Gastroesophageal sphincter (tissue), 4 donors: ENCODE measurements at regions not wholly inside any gene's neighbourhood (a gene's known extent, or its start where the extent isn't known, plus 50 kb on each side); places are given as distances from the start of the nearest gene placed in this dataset.

Experiments used
- ATAC-seq: fragments of 150-250 bp; one replicate; pipeline ENCODE4 v1.9.1; 2016; ENCODE audit warnings: mild to moderate bottlenecking, moderate library complexity
- H3K27ac ChIP-seq, 4 donors: fragments of 200-600 bp; sonication (generic) in 3 of 4; 1 replicate in 3 of 4; 2 replicates in 1 of 4; pipeline ENCODE4 v1.5.1; 2016 to 2019
- H3K27me3 ChIP-seq: fragments of 200-600 bp; sonication (generic); one replicate; pipeline ENCODE4 v1.5.1; 2019
- H3K36me3 ChIP-seq, 2 donors: fragments of 200-600 bp; sonication (generic); one replicate each; pipeline ENCODE4 v1.5.1; 2019; ENCODE audit warnings: control low read depth in 1 of 2
- H3K4me1 ChIP-seq, 3 donors: fragments of 200-600 bp; sonication (generic); 1 replicate in 2 of 3; 2 replicates in 1 of 3; pipeline ENCODE4 v1.5.1; 2016 to 2019; ENCODE audit warnings: control low read depth in 2 of 3
- H3K4me3 ChIP-seq, 2 donors: fragments of 200-600 bp; sonication (generic); one replicate each; pipeline ENCODE4 v1.5.1; 2019; ENCODE audit warnings: mild to moderate bottlenecking in 1 of 2, moderate library complexity in 1 of 2
- H3K9me3 ChIP-seq, 3 donors: fragments of 200-600 bp; sonication (generic); one replicate each; pipeline ENCODE4 v1.5.1; 2017 to 2019; ENCODE audit warnings: control low read depth in 2 of 3
- CTCF ChIP-seq, 4 experiments: fragments of 200-600 bp in 2 of 4; fragments of 450-650 bp in 2 of 4; sonication (generic) in 1 of 4; IDR thresholded peaks; one replicate each; pipeline ENCODE4 v1.5.1; 2017 to 2019; ENCODE audit warnings: antibody characterized with exemption in 4 of 4, mild to moderate bottlenecking in 2 of 4, moderate library complexity in 2 of 4
- EP300 ChIP-seq: sonication (generic); formaldehyde crosslinking; IDR thresholded peaks from one replicate; pipeline ENCODE4 v1.6.1; 2017; ENCODE audit warnings: antibody characterized with exemption, mild to moderate bottlenecking
- POLR2A ChIP-seq, 2 donors: fragments of 450-650 bp; IDR thresholded peaks; one replicate each; pipeline ENCODE4 v1.6.1; 2017; ENCODE audit warnings: antibody characterized with exemption in 2 of 2, mild to moderate bottlenecking in 2 of 2, moderate library complexity in 1 of 2
- POLR2AphosphoS5 ChIP-seq: sonication (generic); formaldehyde crosslinking; IDR thresholded peaks from one replicate; pipeline ENCODE4 v1.6.1; 2017; ENCODE audit warnings: antibody characterized with exemption
- WGBS, 2 donors: methylation state at CpG; one replicate each; pipeline ENCODE4 v1.1.5; 2018; ENCODE audit warnings: low coverage in 1 of 2; 5-methylcytosine and 5-hydroxymethylcytosine counted together

DNA sequence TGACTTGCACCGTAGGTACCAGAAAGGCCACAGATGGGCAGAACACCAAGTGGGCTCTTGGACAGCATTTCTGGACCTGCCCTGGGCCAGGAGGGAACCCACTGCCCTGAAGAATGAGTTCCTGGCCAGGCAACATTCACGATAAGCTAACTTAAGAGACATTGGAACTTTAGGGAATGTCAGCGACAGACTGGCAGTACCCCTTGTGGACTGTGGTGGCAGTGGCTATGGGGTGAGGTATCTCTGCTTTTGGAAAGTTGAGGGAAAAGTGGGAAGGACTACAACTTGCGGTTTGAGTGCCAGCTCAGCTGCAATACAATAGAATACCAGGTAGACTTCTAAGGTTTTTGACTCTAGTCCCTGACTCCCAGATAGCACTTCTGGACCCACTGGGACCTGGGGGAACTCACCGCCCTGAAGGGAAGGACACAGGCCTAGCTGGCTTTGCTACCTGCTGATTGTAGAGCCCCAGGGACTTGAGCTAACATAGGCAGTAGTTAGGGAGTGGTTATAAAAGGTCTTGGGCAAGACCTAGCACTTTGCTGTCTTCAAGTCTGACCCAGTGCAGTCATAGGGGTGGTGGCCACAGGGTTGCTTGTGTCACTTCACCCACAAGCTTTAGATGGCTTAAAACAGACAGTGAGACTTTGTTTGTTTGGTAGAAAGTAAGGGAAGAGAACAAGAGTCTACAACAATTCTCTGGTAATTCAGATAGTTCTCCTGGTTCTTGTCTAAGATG lies 617.6 kb downstream of the COL12A1 start:
- 89 to 94% methylated on average over 3 to 5 of the region's 5 CpGs for WGBS, 2 donors
- no peaks in the 10 kb centered on the region for H3K27me3 ChIP-seq
- no peak for ATAC-seq

GRCh38 chr6:74587386-74587785 lies 618.5 kb downstream of the COL12A1 start:
- H3K4me1 ChIP-seq = peaks cover 0 to 9% (median 0%) of the 10 kb centered on the region in 3 donors
- H3K9me3 ChIP-seq = no peaks in the 10 kb centered on the region
- H3K27ac ChIP-seq = no peak overlapping the region
- H3K4me3 ChIP-seq = no peak overlapping the region
- 88% methylated on average over 2 of the region's 2 CpGs; no CpG with 5 or more reads in 1 of the 2 donors for WGBS, 2 donors
- no peaks in the 10 kb centered on the region for H3K27me3 ChIP-seq
- ATAC-seq = no peak
- TF ChIP-seq POLR2AphosphoS5 = no peak
- no peak for TF ChIP-seq EP300
- no peak for TF ChIP-seq POLR2A (IDR thresholded peaks at IDR 0.05)
- no peak for TF ChIP-seq CTCF (IDR thresholded peaks at IDR 0.05)
- H3K36me3 ChIP-seq = no peaks in the 10 kb centered on the region

More for the DNA sequence above, 617.6 kb downstream of the COL12A1 start:
- Histone ChIP-seq H3K36me3 (no peaks in the 10 kb centered on the region), H3K9me3 (no peaks in the 10 kb centered on the region), H3K27ac (no peak overlapping the region), H3K4me3 (no peak overlapping the region), H3K4me1 (peaks cover 0 to 9% (median 0%) of the 10 kb centered on the region in 3 donors)
- no peak for TF ChIP-seq EP300
- no peak for TF ChIP-seq POLR2A (IDR thresholded peaks at IDR 0.05)
- no peak for TF ChIP-seq CTCF (IDR thresholded peaks at IDR 0.05)
- TF ChIP-seq POLR2AphosphoS5 = no peak

- H3K4me3 ChIP-seq = no peak overlapping the region
- no peaks in the 10 kb centered on the region for H3K27me3 ChIP-seq
- no peak overlapping the region for H3K27ac ChIP-seq
- no peaks in the 10 kb centered on the region for H3K36me3 ChIP-seq
- no peaks in the 10 kb centered on the region for H3K9me3 ChIP-seq
- H3K4me1 ChIP-seq = peaks cover 0 to 9% (median 0%) of the 10 kb centered on the region in 3 donors
- TF ChIP-seq CTCF (IDR thresholded peaks at IDR 0.05) (no peak), EP300 (no peak), POLR2AphosphoS5 (no peak), POLR2A (IDR thresholded peaks at IDR 0.05) (no peak)
- no peak for ATAC-seq
These were observed 620.1 kb downstream of the COL12A1 start for GRCh38 chr6:74585753-74586152.

- Histone ChIP-seq H3K27ac (no peak overlapping the region), H3K4me1 (peaks cover 0 to 9% (median 0%) of the 10 kb centered on the region in 3 donors), H3K9me3 (no peaks in the 10 kb centered on the region), H3K4me3 (no peak overlapping the region), H3K36me3 (no peaks in the 10 kb centered on the region), H3K27me3 (no peaks in the 10 kb centered on the region)
- WGBS, 2 donors = 77 to 100% methylated on average over 2 to 5 of the region's 6 CpGs
- no peak for ATAC-seq
- no peak for TF ChIP-seq POLR2A (IDR thresholded peaks at IDR 0.05)
- no peak for TF ChIP-seq CTCF (IDR thresholded peaks at IDR 0.05)
- TF ChIP-seq EP300 = no peak
- TF ChIP-seq POLR2AphosphoS5 = no peak
These were observed 624.2 kb downstream of the COL12A1 start for GRCh38 chr6:74581681-74582080.

DNA sequence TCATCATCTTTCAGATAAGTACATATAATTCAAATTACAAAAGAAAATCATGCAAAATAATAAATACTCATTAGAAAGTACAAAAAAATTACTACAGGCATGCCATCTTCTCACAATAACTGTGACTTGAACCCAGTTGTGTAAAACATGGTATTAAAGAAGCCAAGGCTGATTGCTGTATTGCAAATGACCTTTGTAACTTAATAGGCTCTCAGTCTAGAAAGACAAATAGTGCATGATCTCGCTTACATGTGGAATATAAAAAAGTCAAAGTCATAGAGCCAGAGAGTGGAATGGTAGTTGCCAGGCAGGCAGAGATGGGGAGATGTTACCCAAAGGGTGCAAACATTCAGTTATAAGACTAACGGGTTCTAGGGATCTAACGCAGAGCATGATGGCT lies 626.1 kb downstream of the COL12A1 start:
- H3K4me3 ChIP-seq = no peak overlapping the region
- WGBS, 2 donors = 80 to 96% methylated on average over 3 of the region's 3 CpGs
- H3K27me3 ChIP-seq = no peaks in the 10 kb centered on the region
- no peak for ATAC-seq
- no peaks in the 10 kb centered on the region for H3K9me3 ChIP-seq
- TF ChIP-seq EP300 (no peak), POLR2AphosphoS5 (no peak), CTCF (IDR thresholded peaks at IDR 0.05) (no peak), POLR2A (IDR thresholded peaks at IDR 0.05) (no peak)
- no peak overlapping the region for H3K27ac ChIP-seq
- H3K4me1 ChIP-seq = no peaks in the 10 kb centered on the region
- no peaks in the 10 kb centered on the region for H3K36me3 ChIP-seq
